ENCODE measurements at regions not wholly inside any gene's neighbourhood (a gene's known extent, or its start where the extent isn't known, plus 50 kb on each side); places are given as distances from the start of the nearest gene placed in this dataset.

DNA sequence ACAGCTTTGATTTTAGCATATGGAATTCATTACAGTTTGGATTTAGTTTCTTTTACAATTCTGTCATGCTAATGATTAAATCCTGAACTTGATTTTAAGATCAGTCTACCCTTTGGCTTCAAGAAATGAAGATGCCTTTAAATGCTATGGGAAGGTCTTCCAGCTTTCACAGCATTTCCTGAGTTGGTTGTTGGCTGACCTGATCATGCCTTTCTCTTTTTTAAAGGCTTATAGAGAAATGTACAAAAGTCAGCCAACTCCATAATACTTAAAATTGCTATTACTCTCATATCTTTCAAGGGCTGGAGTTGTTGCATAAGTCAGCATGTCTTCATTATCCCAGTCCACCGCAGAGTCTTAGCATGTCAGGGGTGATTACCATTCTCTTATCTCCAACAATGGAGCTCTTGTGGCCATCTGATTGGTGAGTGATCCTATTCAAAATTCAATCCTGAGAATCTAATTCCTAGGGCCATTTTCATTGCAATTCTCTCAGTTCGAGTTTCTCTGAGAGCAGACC lies 123.8 kb downstream of the GMNC start:
- TF ChIP-seq, protein P1, sequence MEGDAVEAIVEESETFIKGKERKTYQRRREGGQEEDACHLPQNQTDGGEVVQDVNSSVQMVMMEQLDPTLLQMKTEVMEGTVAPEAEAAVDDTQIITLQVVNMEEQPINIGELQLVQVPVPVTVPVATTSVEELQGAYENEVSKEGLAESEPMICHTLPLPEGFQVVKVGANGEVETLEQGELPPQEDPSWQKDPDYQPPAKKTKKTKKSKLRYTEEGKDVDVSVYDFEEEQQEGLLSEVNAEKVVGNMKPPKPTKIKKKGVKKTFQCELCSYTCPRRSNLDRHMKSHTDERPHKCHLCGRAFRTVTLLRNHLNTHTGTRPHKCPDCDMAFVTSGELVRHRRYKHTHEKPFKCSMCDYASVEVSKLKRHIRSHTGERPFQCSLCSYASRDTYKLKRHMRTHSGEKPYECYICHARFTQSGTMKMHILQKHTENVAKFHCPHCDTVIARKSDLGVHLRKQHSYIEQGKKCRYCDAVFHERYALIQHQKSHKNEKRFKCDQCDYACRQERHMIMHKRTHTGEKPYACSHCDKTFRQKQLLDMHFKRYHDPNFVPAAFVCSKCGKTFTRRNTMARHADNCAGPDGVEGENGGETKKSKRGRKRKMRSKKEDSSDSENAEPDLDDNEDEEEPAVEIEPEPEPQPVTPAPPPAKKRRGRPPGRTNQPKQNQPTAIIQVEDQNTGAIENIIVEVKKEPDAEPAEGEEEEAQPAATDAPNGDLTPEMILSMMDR (IDR thresholded peaks at IDR 0.05; ENCODE audit: unreplicated experiment) = no peak
- Mint-ChIP-seq H3K4me3 (ENCODE audit: low read depth, unreplicated experiment) (no peak overlapping the region), H3K9me3 (ENCODE audit: low read depth, unreplicated experiment) (no peaks in the 10 kb centered on the region), H3K27me3 (ENCODE audit: unreplicated experiment) (no peaks in the 10 kb centered on the region), H3K27ac (ENCODE audit: unreplicated experiment) (no peak overlapping the region), H3K4me1 (ENCODE audit: low read depth, unreplicated experiment) (no peaks in the 10 kb centered on the region), H3K36me3 (ENCODE audit: insufficient read depth, unreplicated experiment) (no peaks in the 10 kb centered on the region)
- CTCF ChIA-PET = no interaction called here
- intact Hi-C loops (cut with micrococcal nuclease; ENCODE audit: unreplicated experiment) = no loop called here
- BruUV-seq (replicated peaks) = no TSS peak
- DNase-seq = no peak

DNA sequence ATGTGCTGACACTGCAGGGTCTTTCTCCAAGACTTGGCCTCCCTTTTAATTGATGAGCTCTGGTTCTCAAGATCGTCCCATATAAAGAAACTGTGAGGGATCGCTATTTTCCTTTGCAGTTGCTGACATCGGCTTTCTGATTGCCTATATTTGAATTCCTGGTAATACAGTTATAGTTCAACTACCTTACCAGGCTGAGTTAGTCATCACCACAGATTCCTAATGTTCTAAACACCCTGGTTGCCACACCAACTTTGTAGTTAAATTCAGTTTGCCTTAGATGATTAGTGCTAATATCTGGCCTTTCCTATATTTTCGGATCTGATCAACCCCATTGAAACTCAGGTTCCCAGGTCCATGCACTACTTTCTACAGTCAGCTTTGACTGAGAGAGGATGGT lies 125.0 kb downstream of the GMNC start:
- CTCF ChIA-PET = no interaction called here
- intact Hi-C loops (cut with micrococcal nuclease; ENCODE audit: unreplicated experiment) = no loop called here
- no peak overlapping the region for H3K27ac Mint-ChIP-seq (ENCODE audit: unreplicated experiment)
- TF ChIP-seq, protein P1 (IDR thresholded peaks at IDR 0.05; ENCODE audit: unreplicated experiment) = no peak
- H3K27me3 Mint-ChIP-seq (ENCODE audit: unreplicated experiment) = no peaks in the 10 kb centered on the region
- no TSS peak for BruUV-seq (replicated peaks)
- no peaks in the 10 kb centered on the region for H3K4me1 Mint-ChIP-seq (ENCODE audit: low read depth, unreplicated experiment)
- H3K36me3 Mint-ChIP-seq (ENCODE audit: insufficient read depth, unreplicated experiment) = no peaks in the 10 kb centered on the region
- H3K9me3 Mint-ChIP-seq (ENCODE audit: low read depth, unreplicated experiment) = no peaks in the 10 kb centered on the region
- no peak overlapping the region for H3K4me3 Mint-ChIP-seq (ENCODE audit: low read depth, unreplicated experiment)
- no peak for DNase-seq

DNA sequence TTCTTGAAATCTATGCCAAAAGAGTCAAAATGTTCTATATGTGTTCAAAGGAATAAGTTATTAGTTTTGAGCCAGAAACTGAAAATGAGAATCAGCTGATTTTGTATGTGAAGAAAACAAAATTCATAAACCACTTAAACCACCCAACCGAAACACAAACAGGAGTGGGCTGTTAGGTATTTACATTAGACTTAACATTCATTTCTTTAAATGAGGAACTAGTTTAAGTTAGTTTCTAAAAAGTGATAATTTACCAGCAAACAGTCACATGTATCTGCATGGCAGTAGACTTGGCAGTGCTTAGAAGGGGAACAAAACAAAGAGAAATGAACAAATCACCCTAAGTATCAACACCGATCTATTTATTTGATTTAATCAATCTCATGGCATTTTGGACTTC lies 128.0 kb downstream of the GMNC start:
- no TSS peak for BruUV-seq (replicated peaks)
- CTCF ChIA-PET = no interaction called here

DNA sequence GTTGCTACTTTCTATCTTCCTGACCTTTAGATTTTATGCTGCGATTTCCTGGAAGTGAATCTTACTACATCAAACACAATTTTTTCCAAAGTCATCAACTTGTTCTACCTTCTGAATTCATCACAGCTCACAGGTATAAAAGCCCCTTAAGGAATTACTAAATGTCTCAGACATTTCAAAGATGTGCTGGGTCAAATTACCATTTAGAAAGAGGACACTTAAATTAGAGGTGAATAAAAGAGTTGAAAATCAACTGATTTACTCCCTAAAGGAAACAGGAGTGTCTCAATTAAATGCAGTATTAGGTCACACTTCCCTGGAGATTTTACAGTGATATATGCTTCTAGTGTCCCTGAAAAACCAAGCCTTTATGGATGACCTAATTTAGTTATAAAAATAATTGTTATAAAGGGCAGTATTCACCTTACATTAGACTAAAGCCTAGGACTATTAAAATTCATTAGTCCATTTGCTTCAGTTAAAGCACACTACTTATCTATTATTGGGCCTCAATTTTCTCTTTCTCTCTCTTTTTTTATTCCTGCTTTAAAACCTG lies 128.8 kb downstream of the GMNC start:
- intact Hi-C loops (cut with micrococcal nuclease; ENCODE audit: unreplicated experiment) = no loop called here
- no peak for DNase-seq
- Mint-ChIP-seq H3K27me3 (ENCODE audit: unreplicated experiment) (no peaks in the 10 kb centered on the region), H3K36me3 (ENCODE audit: insufficient read depth, unreplicated experiment) (no peaks in the 10 kb centered on the region), H3K9me3 (ENCODE audit: low read depth, unreplicated experiment) (no peaks in the 10 kb centered on the region), H3K27ac (ENCODE audit: unreplicated experiment) (no peak overlapping the region), H3K4me3 (ENCODE audit: low read depth, unreplicated experiment) (no peak overlapping the region), H3K4me1 (ENCODE audit: low read depth, unreplicated experiment) (no peaks in the 10 kb centered on the region)
- TF ChIP-seq, protein P1 (IDR thresholded peaks at IDR 0.05; ENCODE audit: unreplicated experiment) = no peak
- CTCF ChIA-PET = no interaction called here
- BruUV-seq (replicated peaks) = no TSS peak

More for the DNA sequence above, 128.0 kb downstream of the GMNC start:
- no peak for DNase-seq
- H3K4me1 Mint-ChIP-seq (ENCODE audit: low read depth, unreplicated experiment) = no peaks in the 10 kb centered on the region
- no peaks in the 10 kb centered on the region for H3K9me3 Mint-ChIP-seq (ENCODE audit: low read depth, unreplicated experiment)
- intact Hi-C loops (cut with micrococcal nuclease; ENCODE audit: unreplicated experiment) = no loop called here
- no peaks in the 10 kb centered on the region for H3K27me3 Mint-ChIP-seq (ENCODE audit: unreplicated experiment)
- H3K36me3 Mint-ChIP-seq (ENCODE audit: insufficient read depth, unreplicated experiment) = no peaks in the 10 kb centered on the region
- TF ChIP-seq, protein P1 (IDR thresholded peaks at IDR 0.05; ENCODE audit: unreplicated experiment) = no peak
- no peak overlapping the region for H3K27ac Mint-ChIP-seq (ENCODE audit: unreplicated experiment)
- no peak overlapping the region for H3K4me3 Mint-ChIP-seq (ENCODE audit: low read depth, unreplicated experiment)
